GM12878 (cell line): ENCODE measurements at regions not wholly inside any gene's neighbourhood (a gene's known extent, or its start where the extent isn't known, plus 50 kb on each side); places are given as distances from the start of the nearest gene placed in this dataset.

Source experiments
- CHD1 ChIP-seq: IDR thresholded peaks from 2 replicates; pipeline ENCODE4 v1.6.1; 2012; ENCODE audit warnings: low read depth, low read length, improper control_type of control experiment
- CREB1 ChIP-seq: IDR thresholded peaks from 2 replicates; pipeline ENCODE4 v1.6.1; 2012; ENCODE audit warnings: low read depth, mild to moderate bottlenecking, inconsistent platforms
- EGR1 ChIP-seq, 2 experiments: IDR thresholded peaks; 1 replicate in 1 of 2; 2 replicates in 1 of 2; pipeline ENCODE4 v1.6.1; 2011 to 2012; ENCODE audit warnings: low read depth in 2 of 2, low read length in 2 of 2, borderline replicate concordance in 1 of 2, mild to moderate bottlenecking in 1 of 2, moderate library complexity in 1 of 2
- HDAC2 ChIP-seq: fragments of 200-600 bp; sonication (generic); IDR thresholded peaks from 2 replicates; pipeline ENCODE4 v1.6.1; 2017
- NR2C2 ChIP-seq: IDR thresholded peaks from 2 replicates; pipeline ENCODE4 v1.6.1; 2011; ENCODE audit warnings: borderline replicate concordance, low read depth; ENCODE audit not compliant: control insufficient read depth, insufficient read length
- POLR2AphosphoS5 ChIP-seq: IDR thresholded peaks from 2 replicates; pipeline ENCODE4 v1.6.1; 2011; ENCODE audit warnings: mild to moderate bottlenecking, low read length, inconsistent platforms
- TAF1 ChIP-seq: IDR thresholded peaks from 2 replicates; pipeline ENCODE4 v1.6.1; 2011; ENCODE audit warnings: mild to moderate bottlenecking, low read depth, low read length, borderline replicate concordance
- ZNF217 ChIP-seq: fragments of 450-650 bp; IDR thresholded peaks from 2 replicates; pipeline ENCODE4 v1.6.1; 2017; ENCODE audit warnings: antibody characterized with exemption, mild to moderate bottlenecking
- ZNF384 ChIP-seq: IDR thresholded peaks from 2 replicates; pipeline ENCODE4 v1.6.1; 2012; ENCODE audit warnings: low read depth, mild to moderate bottlenecking, low read length, improper control_type of control experiment, borderline replicate concordance
- ZNF622 ChIP-seq: fragments of 450-650 bp; IDR thresholded peaks from 2 replicates; pipeline ENCODE4 v1.6.1; 2017; ENCODE audit warnings: mild to moderate bottlenecking, inconsistent platforms
- TF ChIP-seq, protein P1 (sequence below), 3 experiments: IDR thresholded peaks in 2 of 3; conservative IDR thresholded peaks in 1 of 3; 2 replicates each; pipeline ENCODE4 v1.5.1; 2011; ENCODE audit warnings: low read depth in 3 of 3, low read length in 3 of 3, mild to moderate bottlenecking in 3 of 3, control low read depth in 2 of 3, moderate library complexity in 2 of 3, inconsistent platforms in 1 of 3, mixed read lengths in 1 of 3; ENCODE audit not compliant: control insufficient read depth in 2 of 3, insufficient read depth in 1 of 3; ENCODE audit errors: extremely low read depth in 1 of 3
- TF ChIP-seq, protein P2 (sequence below): fragments of 450-650 bp; IDR thresholded peaks from 2 replicates; pipeline ENCODE4 v1.6.1; 2018; ENCODE audit warnings: mild to moderate bottlenecking, low read depth, moderate library complexity; ENCODE audit not compliant: partially characterized antibody

DNA sequence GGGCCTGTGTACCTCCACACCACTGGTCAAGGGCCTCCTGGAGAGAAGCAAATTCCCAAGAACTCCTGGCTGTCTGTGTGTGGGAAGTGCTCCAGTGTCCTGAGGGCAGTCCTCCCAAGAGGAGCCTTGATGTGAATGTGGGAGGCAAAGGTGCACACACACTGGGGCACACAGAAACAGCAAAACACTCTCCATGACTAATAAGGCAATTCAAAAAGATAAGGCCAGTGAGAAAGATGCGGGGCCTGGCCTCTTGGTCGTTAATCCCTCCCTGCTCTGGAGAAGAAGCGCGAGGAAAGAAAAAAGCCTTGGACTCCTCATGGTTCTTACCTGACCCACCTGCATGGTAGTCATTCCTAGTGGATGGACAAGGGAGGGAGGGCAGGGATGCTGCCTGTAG lies 373.2 kb downstream of the SLC4A3 start:
- TF ChIP-seq ZNF622 (no peak), POLR2AphosphoS5 (no peak), NR2C2 (no peak), HDAC2 (no peak), ZNF384 (no peak), CREB1 (no peak), EGR1 (IDR thresholded peaks at IDR 0.05; ENCODE audit: borderline replicate concordance in 1 of 2, low read depth in 2 of 2, low read length in 2 of 2) (no peak), CHD1 (no peak), TAF1 (no peak), ZNF217 (no peak)
- TF ChIP-seq, protein P1, sequence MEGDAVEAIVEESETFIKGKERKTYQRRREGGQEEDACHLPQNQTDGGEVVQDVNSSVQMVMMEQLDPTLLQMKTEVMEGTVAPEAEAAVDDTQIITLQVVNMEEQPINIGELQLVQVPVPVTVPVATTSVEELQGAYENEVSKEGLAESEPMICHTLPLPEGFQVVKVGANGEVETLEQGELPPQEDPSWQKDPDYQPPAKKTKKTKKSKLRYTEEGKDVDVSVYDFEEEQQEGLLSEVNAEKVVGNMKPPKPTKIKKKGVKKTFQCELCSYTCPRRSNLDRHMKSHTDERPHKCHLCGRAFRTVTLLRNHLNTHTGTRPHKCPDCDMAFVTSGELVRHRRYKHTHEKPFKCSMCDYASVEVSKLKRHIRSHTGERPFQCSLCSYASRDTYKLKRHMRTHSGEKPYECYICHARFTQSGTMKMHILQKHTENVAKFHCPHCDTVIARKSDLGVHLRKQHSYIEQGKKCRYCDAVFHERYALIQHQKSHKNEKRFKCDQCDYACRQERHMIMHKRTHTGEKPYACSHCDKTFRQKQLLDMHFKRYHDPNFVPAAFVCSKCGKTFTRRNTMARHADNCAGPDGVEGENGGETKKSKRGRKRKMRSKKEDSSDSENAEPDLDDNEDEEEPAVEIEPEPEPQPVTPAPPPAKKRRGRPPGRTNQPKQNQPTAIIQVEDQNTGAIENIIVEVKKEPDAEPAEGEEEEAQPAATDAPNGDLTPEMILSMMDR (IDR thresholded peaks at IDR 0.05 in 2 of 3, conservative IDR thresholded peaks at IDR 0.05 in 1 of 3; ENCODE audit: control insufficient read depth in 2 of 3, extremely low read depth in 1 of 3, insufficient read depth in 1 of 3, low read depth in 3 of 3, low read length in 3 of 3) = no peak
- TF ChIP-seq, protein P2, sequence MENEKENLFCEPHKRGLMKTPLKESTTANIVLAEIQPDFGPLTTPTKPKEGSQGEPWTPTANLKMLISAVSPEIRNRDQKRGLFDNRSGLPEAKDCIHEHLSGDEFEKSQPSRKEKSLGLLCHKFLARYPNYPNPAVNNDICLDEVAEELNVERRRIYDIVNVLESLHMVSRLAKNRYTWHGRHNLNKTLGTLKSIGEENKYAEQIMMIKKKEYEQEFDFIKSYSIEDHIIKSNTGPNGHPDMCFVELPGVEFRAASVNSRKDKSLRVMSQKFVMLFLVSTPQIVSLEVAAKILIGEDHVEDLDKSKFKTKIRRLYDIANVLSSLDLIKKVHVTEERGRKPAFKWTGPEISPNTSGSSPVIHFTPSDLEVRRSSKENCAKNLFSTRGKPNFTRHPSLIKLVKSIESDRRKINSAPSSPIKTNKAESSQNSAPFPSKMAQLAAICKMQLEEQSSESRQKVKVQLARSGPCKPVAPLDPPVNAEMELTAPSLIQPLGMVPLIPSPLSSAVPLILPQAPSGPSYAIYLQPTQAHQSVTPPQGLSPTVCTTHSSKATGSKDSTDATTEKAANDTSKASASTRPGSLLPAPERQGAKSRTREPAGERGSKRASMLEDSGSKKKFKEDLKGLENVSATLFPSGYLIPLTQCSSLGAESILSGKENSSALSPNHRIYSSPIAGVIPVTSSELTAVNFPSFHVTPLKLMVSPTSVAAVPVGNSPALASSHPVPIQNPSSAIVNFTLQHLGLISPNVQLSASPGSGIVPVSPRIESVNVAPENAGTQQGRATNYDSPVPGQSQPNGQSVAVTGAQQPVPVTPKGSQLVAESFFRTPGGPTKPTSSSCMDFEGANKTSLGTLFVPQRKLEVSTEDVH = no peak
